ENCODE measurements at regions not wholly inside any gene's neighbourhood (a gene's known extent, or its start where the extent isn't known, plus 50 kb on each side); places are given as distances from the start of the nearest gene placed in this dataset.

- DNase-seq (ENCODE audit: low read depth) = peak; percentile 50
These were observed 367.6 kb upstream of the JAG1 start for GRCh38 chr20:11041396-11041795.

GRCh38 chr20:11043001-11043400, 369.2 kb upstream of the JAG1 start:
- no peak for DNase-seq (ENCODE audit: low read depth)

GRCh38 chr20:11044561-11044960, 370.8 kb upstream of the JAG1 start:
- no peak for DNase-seq (ENCODE audit: low read depth)

- peak; percentile 55 for DNase-seq (ENCODE audit: low read depth)
These were observed 371.8 kb upstream of the JAG1 start for GRCh38 chr20:11045412-11046175.

GRCh38 chr20:11047559-11047958, 373.8 kb upstream of the JAG1 start:
- DNase-seq (ENCODE audit: low read depth) = peak; percentile 65

- no peak for DNase-seq (ENCODE audit: low read depth)
These were observed 374.9 kb upstream of the JAG1 start for GRCh38 chr20:11048739-11049138.

- no peak for DNase-seq (ENCODE audit: low read depth)
These were observed 376.6 kb upstream of the JAG1 start for GRCh38 chr20:11050350-11050749.

- no peak for DNase-seq (ENCODE audit: low read depth)
These were observed 377.3 kb upstream of the JAG1 start for GRCh38 chr20:11051136-11051535.

GRCh38 chr20:11053310-11053709, 379.5 kb upstream of the JAG1 start:
- no peak for DNase-seq (ENCODE audit: low read depth)

- no peak for DNase-seq (ENCODE audit: low read depth)
These were observed 380.6 kb upstream of the JAG1 start for GRCh38 chr20:11054266-11054993.

- no peak for DNase-seq (ENCODE audit: low read depth)
These were observed 382.6 kb upstream of the JAG1 start for GRCh38 chr20:11056414-11056813.

- no peak for DNase-seq (ENCODE audit: low read depth)
These were observed 383.8 kb upstream of the JAG1 start for GRCh38 chr20:11057624-11058023.

- DNase-seq (ENCODE audit: low read depth) = no peak
These were observed 385.9 kb upstream of the JAG1 start for GRCh38 chr20:11059659-11060058.

GRCh38 chr20:11060423-11061185, 386.8 kb upstream of the JAG1 start:
- DNase-seq (ENCODE audit: low read depth) = no peak

- DNase-seq (ENCODE audit: low read depth) = no peak
These were observed 389.6 kb upstream of the JAG1 start for GRCh38 chr20:11063444-11063843.

- no peak for DNase-seq (ENCODE audit: low read depth)
These were observed 391.1 kb upstream of the JAG1 start for GRCh38 chr20:11064946-11065345.

- peak; percentile 29 for DNase-seq (ENCODE audit: low read depth)
These were observed 393.6 kb upstream of the JAG1 start for GRCh38 chr20:11067359-11067758.

GRCh38 chr20:11072982-11073381, 399.2 kb upstream of the JAG1 start:
- no peak for DNase-seq (ENCODE audit: low read depth)

GRCh38 chr20:11076434-11077105, 402.8 kb upstream of the JAG1 start:
- DNase-seq (ENCODE audit: low read depth) = no peak

GRCh38 chr20:11077226-11077625, 403.4 kb upstream of the JAG1 start:
- no peak for DNase-seq (ENCODE audit: low read depth)

GRCh38 chr20:11080010-11080409, 406.2 kb upstream of the JAG1 start:
- no peak for DNase-seq (ENCODE audit: low read depth)

- DNase-seq (ENCODE audit: low read depth) = no peak
These were observed 407.1 kb upstream of the JAG1 start for GRCh38 chr20:11080781-11081377.

Data from RPMI7951 (cell line).